HEK293 (cell line): ENCODE measurements at regions not wholly inside any gene's neighbourhood (a gene's known extent, or its start where the extent isn't known, plus 50 kb on each side); places are given as distances from the start of the nearest gene placed in this dataset.

Experiments used
- CTCF ChIA-PET: fragments of 350-600 bp; formaldehyde crosslinking; extraction: SDS; loops from one replicate; lab custom pipeline; 2021; ENCODE audit warnings: antibody characterized with exemption; lab: Yijun Ruan, JAX
- POLR2A ChIA-PET: fragments of 300-600 bp; formaldehyde crosslinking; extraction: SDS; loops from one replicate; lab custom pipeline; 2020; ENCODE audit warnings: antibody characterized with exemption, inconsistent platforms; lab: Yijun Ruan, JAX
- H3K27ac ChIP-seq: fragments of 200-500 bp; sonication (Bioruptor generic); 2 replicates; pipeline ENCODE4 v1.5.1; 2014; ENCODE audit warnings: low read depth, low read length, control low read depth, inconsistent platforms; ENCODE audit errors: extremely low read depth
- H3K36me3 ChIP-seq, 2 experiments: fragments of 200-500 bp in 1 of 2; sonication (Bioruptor generic) in 1 of 2; 1 replicate in 1 of 2; 2 replicates in 1 of 2; pipeline ENCODE4 v1.5.1; 2014 to 2017; ENCODE audit warnings: inconsistent platforms in 2 of 2, low read length in 2 of 2; ENCODE audit not compliant: control insufficient read depth in 2 of 2, insufficient read depth in 1 of 2
- H3K4me1 ChIP-seq: fragments of 200-500 bp; sonication (Bioruptor generic); 2 replicates; pipeline ENCODE4 v1.5.1; 2014; ENCODE audit warnings: mild to moderate bottlenecking, low read length, inconsistent platforms; ENCODE audit not compliant: control insufficient read depth, insufficient read depth
- H3K4me3 ChIP-seq: 2 replicates; pipeline ENCODE4 v1.5.1; 2011; ENCODE audit warnings: low read depth, mild to moderate bottlenecking, control low read depth, low read length, moderate library complexity
- H3K9me3 ChIP-seq: fragments of 200-500 bp; sonication (Bioruptor generic); 2 replicates; pipeline ENCODE4 v1.5.1; 2014; ENCODE audit warnings: low read depth, low read length, inconsistent platforms; ENCODE audit not compliant: control insufficient read depth, insufficient read depth
- BCL6B ChIP-seq: fragments of 450-650 bp; formaldehyde crosslinking; IDR thresholded peaks from 2 replicates; pipeline ENCODE4 v1.5.1; 2017; ENCODE audit warnings: missing biosample characterization, missing genetic modification characterization
- OSR2 ChIP-seq: fragments of 450-650 bp; formaldehyde crosslinking; IDR thresholded peaks from 2 replicates; pipeline ENCODE4 v1.5.1; 2016; ENCODE audit warnings: missing biosample characterization, missing genetic modification characterization
- ZFP37 ChIP-seq: fragments of 450-650 bp; formaldehyde crosslinking; IDR thresholded peaks from 2 replicates; pipeline ENCODE4 v1.5.1; 2016; ENCODE audit warnings: missing biosample characterization, missing genetic modification characterization
- ZFP41 ChIP-seq: fragments of 450-650 bp; formaldehyde crosslinking; IDR thresholded peaks from 2 replicates; pipeline ENCODE4 v1.5.1; 2016; ENCODE audit warnings: missing biosample characterization, missing genetic modification characterization, borderline replicate concordance
- ZNF155 ChIP-seq: fragments of 450-650 bp; formaldehyde crosslinking; IDR thresholded peaks from 2 replicates; pipeline ENCODE4 v1.5.1; 2016; ENCODE audit warnings: missing biosample characterization, missing genetic modification characterization
- ZNF239 ChIP-seq: fragments of 450-650 bp; formaldehyde crosslinking; IDR thresholded peaks from 2 replicates; pipeline ENCODE4 v1.5.1; 2016; ENCODE audit warnings: missing biosample characterization, missing genetic modification characterization
- ZNF324 ChIP-seq: fragments of 450-650 bp; formaldehyde crosslinking; IDR thresholded peaks from 2 replicates; pipeline ENCODE4 v1.5.1; 2016; ENCODE audit warnings: missing biosample characterization, missing genetic modification characterization
- ZNF391 ChIP-seq: fragments of 450-650 bp; formaldehyde crosslinking; IDR thresholded peaks from 2 replicates; pipeline ENCODE4 v1.5.1; 2016; ENCODE audit warnings: low read depth, missing biosample characterization, missing genetic modification characterization, borderline replicate concordance
- ZNF529 ChIP-seq: fragments of 450-650 bp; formaldehyde crosslinking; IDR thresholded peaks from 2 replicates; pipeline ENCODE4 v1.5.1; 2017; ENCODE audit warnings: missing genetic modification characterization, missing biosample characterization; ENCODE audit not compliant: insufficient replicate concordance
- ZNF621 ChIP-seq: fragments of 450-650 bp; formaldehyde crosslinking; IDR thresholded peaks from 2 replicates; pipeline ENCODE4 v1.5.1; 2017; ENCODE audit warnings: missing biosample characterization, missing genetic modification characterization
- ZNF623 ChIP-seq: fragments of 450-650 bp; formaldehyde crosslinking; IDR thresholded peaks from 2 replicates; pipeline ENCODE4 v1.5.1; 2016; ENCODE audit warnings: missing biosample characterization, missing genetic modification characterization
- ZNF707 ChIP-seq: fragments of 450-650 bp; formaldehyde crosslinking; IDR thresholded peaks from 2 replicates; pipeline ENCODE4 v1.5.1; 2016; ENCODE audit warnings: missing biosample characterization, missing genetic modification characterization
- ZNF785 ChIP-seq: fragments of 450-650 bp; formaldehyde crosslinking; IDR thresholded peaks from 2 replicates; pipeline ENCODE4 v1.5.1; 2016; ENCODE audit warnings: missing biosample characterization, missing genetic modification characterization
- ZNF791 ChIP-seq: fragments of 450-650 bp; formaldehyde crosslinking; IDR thresholded peaks from 2 replicates; pipeline ENCODE4 v1.5.1; 2016; ENCODE audit warnings: missing biosample characterization, missing genetic modification characterization
- ZSCAN30 ChIP-seq: fragments of 450-650 bp; IDR thresholded peaks from 2 replicates; pipeline ENCODE4 v1.5.1; 2018; ENCODE audit warnings: missing biosample characterization, mild to moderate bottlenecking, missing genetic modification characterization, moderate library complexity
- TF ChIP-seq, protein P1 (sequence below): fragments of 450-650 bp; formaldehyde crosslinking; conservative IDR thresholded peaks from 2 replicates; pipeline ENCODE4 v1.5.1; 2016; ENCODE audit warnings: low read depth, missing biosample characterization, missing genetic modification characterization
- TF ChIP-seq, protein P2 (sequence below): fragments of 450-650 bp; formaldehyde crosslinking; IDR thresholded peaks from 2 replicates; pipeline ENCODE4 v1.5.0; 2017; ENCODE audit warnings: missing biosample characterization, missing genetic modification characterization, borderline replicate concordance

DNA sequence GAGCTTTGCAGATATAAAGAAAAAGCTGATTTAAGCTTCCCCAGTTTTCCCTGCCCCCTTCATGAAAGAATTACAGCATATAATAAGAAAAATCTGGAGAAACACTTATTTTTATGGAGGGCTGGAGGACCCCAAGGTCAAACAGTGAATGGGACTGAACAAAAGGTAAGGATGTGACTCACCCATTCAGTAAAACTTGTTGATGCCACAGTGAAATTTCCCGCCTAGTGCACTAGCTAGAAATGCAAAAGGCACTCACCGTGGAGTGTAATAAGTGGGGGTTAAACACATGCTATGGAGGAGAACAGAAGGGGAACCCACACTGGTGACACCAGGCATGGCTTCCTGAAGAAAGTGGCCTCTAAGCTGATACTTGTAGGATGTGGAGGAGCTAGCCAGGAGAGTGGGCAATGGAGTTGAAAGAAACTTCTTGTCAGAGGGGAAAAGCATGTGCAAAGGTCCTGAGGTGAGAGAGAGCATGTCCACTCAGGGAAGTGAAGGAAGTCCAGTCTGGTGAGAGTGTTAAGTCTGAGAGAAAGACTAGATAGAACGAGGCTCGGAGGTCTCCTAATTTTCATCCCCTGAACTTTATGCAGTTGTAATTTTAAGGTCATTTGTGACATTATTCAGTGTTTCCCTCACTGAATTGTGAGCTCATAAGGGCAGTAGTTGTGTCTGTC is 77.1 kb downstream of the MIAT start:
- H3K4me1 ChIP-seq, result no peaks in the 10 kb centered on the region
- CTCF ChIA-PET, result interaction anchor here (1.1 to 1.4 kb wide), 2 partner anchors 18 to 22 kb away, joined by 4 read pairs; no protein-coding TSS in a partner anchor
- POLR2A ChIA-PET, result no interaction called here

GRCh38 chr22:26735019-26735409 is 77.6 kb downstream of the MIAT start:
- TF ChIP-seq ZSCAN30 (tag by site-specific recombination), result no peak
- no peak for TF ChIP-seq ZNF785 (tag by site-specific recombination)
- TF ChIP-seq ZNF239 (tag by site-specific recombination), result no peak
- TF ChIP-seq ZNF529 (tag by site-specific recombination), result no peak
- TF ChIP-seq BCL6B (tag by site-specific recombination), result no peak
- no peak for TF ChIP-seq ZNF791
- TF ChIP-seq OSR2, result no peak
- no peak for TF ChIP-seq ZFP37 (tag by site-specific recombination)
- no peak for TF ChIP-seq ZNF391 (tag by site-specific recombination)
- TF ChIP-seq ZFP41, result no peak
- TF ChIP-seq ZNF621 (tag by site-specific recombination), result no peak
- no peak for TF ChIP-seq ZNF155 (tag by site-specific recombination)
- TF ChIP-seq, protein P1, sequence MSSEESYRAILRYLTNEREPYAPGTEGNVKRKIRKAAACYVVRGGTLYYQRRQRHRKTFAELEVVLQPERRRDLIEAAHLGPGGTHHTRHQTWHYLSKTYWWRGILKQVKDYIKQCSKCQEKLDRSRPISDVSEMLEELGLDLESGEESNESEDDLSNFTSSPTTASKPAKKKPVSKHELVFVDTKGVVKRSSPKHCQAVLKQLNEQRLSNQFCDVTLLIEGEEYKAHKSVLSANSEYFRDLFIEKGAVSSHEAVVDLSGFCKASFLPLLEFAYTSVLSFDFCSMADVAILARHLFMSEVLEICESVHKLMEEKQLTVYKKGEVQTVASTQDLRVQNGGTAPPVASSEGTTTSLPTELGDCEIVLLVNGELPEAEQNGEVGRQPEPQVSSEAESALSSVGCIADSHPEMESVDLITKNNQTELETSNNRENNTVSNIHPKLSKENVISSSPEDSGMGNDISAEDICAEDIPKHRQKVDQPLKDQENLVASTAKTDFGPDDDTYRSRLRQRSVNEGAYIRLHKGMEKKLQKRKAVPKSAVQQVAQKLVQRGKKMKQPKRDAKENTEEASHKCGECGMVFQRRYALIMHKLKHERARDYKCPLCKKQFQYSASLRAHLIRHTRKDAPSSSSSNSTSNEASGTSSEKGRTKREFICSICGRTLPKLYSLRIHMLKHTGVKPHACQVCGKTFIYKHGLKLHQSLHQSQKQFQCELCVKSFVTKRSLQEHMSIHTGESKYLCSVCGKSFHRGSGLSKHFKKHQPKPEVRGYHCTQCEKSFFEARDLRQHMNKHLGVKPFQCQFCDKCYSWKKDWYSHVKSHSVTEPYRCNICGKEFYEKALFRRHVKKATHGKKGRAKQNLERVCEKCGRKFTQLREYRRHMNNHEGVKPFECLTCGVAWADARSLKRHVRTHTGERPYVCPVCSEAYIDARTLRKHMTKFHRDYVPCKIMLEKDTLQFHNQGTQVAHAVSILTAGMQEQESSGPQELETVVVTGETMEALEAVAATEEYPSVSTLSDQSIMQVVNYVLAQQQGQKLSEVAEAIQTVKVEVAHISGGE (tag by site-specific recombination), result no peak
- TF ChIP-seq, protein P2, sequence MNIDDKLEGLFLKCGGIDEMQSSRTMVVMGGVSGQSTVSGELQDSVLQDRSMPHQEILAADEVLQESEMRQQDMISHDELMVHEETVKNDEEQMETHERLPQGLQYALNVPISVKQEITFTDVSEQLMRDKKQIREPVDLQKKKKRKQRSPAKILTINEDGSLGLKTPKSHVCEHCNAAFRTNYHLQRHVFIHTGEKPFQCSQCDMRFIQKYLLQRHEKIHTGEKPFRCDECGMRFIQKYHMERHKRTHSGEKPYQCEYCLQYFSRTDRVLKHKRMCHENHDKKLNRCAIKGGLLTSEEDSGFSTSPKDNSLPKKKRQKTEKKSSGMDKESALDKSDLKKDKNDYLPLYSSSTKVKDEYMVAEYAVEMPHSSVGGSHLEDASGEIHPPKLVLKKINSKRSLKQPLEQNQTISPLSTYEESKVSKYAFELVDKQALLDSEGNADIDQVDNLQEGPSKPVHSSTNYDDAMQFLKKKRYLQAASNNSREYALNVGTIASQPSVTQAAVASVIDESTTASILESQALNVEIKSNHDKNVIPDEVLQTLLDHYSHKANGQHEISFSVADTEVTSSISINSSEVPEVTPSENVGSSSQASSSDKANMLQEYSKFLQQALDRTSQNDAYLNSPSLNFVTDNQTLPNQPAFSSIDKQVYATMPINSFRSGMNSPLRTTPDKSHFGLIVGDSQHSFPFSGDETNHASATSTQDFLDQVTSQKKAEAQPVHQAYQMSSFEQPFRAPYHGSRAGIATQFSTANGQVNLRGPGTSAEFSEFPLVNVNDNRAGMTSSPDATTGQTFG (tag by site-specific recombination), result no peak
- H3K9me3 ChIP-seq, result no peaks in the 10 kb centered on the region
- CTCF ChIA-PET, result interaction anchor here (1.1 to 1.4 kb wide), 2 partner anchors 18 to 22 kb away, joined by 4 read pairs; no protein-coding TSS in a partner anchor
- POLR2A ChIA-PET, result interaction anchor here (0.6 kb wide), 1 partner anchor 1095 kb away, joined by 6 read pairs; no protein-coding TSS in a partner anchor
- no peak overlapping the region for H3K4me3 ChIP-seq
- H3K4me1 ChIP-seq, result no peaks in the 10 kb centered on the region
- H3K27ac ChIP-seq, result no peak overlapping the region
- peaks cover 0 to 3% of the 10 kb centered on the region in 2 experiments; a peak in 1 of 3 replicates for H3K36me3 ChIP-seq

More for the DNA sequence above, 77.1 kb downstream of the MIAT start:
- H3K36me3 ChIP-seq, result peaks cover 0 to 3% of the 10 kb centered on the region in 2 experiments; a peak in 1 of 3 replicates
- TF ChIP-seq ZNF623 (tag by site-specific recombination), result peak; percentile 90
- TF ChIP-seq ZNF707, result no peak
- TF ChIP-seq ZNF324 (tag by site-specific recombination), result no peak
- TF ChIP-seq, all 188 proteins: peak for 1
- Histone ChIP-seq H3K4me3 (no peak overlapping the region), H3K27ac (no peak overlapping the region), H3K9me3 (no peaks in the 10 kb centered on the region)
